NB4 (cell line): ENCODE measurements at regions not wholly inside any gene's neighbourhood (a gene's known extent, or its start where the extent isn't known, plus 50 kb on each side); places are given as distances from the start of the nearest gene placed in this dataset.

Experiments used
- MYC ChIP-seq: IDR thresholded peaks from 2 replicates; pipeline ENCODE4 v1.6.1; 2011; ENCODE audit warnings: low read depth, low read length
- POLR2A ChIP-seq: IDR thresholded peaks from 2 replicates; pipeline ENCODE4 v1.6.1; 2011; ENCODE audit warnings: mild to moderate bottlenecking; ENCODE audit not compliant: insufficient read length; ENCODE audit errors: extremely low read depth
- TF ChIP-seq, protein P1 (sequence below): IDR thresholded peaks from one replicate; pipeline ENCODE4 v1.5.1; 2012; ENCODE audit warnings: low read depth, low read length
- TF ChIP-seq, protein P2 (sequence below): IDR thresholded peaks from 2 replicates; pipeline ENCODE4 v1.6.1; 2011; ENCODE audit warnings: low read depth, low read length

DNA sequence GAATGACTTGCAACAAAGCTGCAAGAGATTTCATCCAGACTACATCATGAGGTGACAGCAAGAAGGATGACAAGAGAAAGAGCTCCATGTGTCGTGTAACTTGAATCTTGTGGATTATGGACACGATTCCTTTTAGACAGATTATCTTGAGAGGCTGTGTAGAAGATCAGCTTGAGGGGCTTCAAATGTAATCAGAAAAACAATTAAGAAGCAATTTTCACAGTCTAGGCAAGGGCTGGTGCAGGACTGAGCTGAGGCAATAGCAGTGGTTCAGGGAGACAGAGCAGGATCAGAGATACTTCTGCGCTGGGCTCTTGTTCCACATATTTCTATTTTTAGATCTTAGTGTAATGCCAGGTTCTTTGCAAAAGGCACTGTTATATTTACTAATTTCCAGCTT, 253.0 kb upstream of the COBL start:
- TF ChIP-seq, protein P1, sequence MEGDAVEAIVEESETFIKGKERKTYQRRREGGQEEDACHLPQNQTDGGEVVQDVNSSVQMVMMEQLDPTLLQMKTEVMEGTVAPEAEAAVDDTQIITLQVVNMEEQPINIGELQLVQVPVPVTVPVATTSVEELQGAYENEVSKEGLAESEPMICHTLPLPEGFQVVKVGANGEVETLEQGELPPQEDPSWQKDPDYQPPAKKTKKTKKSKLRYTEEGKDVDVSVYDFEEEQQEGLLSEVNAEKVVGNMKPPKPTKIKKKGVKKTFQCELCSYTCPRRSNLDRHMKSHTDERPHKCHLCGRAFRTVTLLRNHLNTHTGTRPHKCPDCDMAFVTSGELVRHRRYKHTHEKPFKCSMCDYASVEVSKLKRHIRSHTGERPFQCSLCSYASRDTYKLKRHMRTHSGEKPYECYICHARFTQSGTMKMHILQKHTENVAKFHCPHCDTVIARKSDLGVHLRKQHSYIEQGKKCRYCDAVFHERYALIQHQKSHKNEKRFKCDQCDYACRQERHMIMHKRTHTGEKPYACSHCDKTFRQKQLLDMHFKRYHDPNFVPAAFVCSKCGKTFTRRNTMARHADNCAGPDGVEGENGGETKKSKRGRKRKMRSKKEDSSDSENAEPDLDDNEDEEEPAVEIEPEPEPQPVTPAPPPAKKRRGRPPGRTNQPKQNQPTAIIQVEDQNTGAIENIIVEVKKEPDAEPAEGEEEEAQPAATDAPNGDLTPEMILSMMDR, result no peak
- TF ChIP-seq POLR2A (no peak), MYC (no peak)
- TF ChIP-seq, protein P2, sequence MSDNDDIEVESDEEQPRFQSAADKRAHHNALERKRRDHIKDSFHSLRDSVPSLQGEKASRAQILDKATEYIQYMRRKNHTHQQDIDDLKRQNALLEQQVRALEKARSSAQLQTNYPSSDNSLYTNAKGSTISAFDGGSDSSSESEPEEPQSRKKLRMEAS, result no peak
